Panc1 (cell line): ENCODE measurements at regions not wholly inside any gene's neighbourhood (a gene's known extent, or its start where the extent isn't known, plus 50 kb on each side); places are given as distances from the start of the nearest gene placed in this dataset.

Experiments used
- ATAC-seq: fragments of 200-7000 bp; cut with Tn5 transposase; 2 replicates; pipeline ENCODE4 v1.9.1; 2020; ENCODE audit warnings: mild to moderate bottlenecking, moderate library complexity
- BruUV-seq: library from RNA; stranded (reverse); fragments of 400-500 nt; replicated peaks from 2 replicates; lab custom pipeline; 2021; lab: Mats Ljungman, UMichigan
- CTCF ChIA-PET: fragments of 300-600 bp; sonication (Branson Sonifier 250); formaldehyde crosslinking; loops from one replicate; lab custom pipeline; 2022; ENCODE audit warnings: antibody characterized with exemption; lab: Charles Lee
- POLR2A ChIA-PET: fragments of 300-600 bp; sonication (Branson Sonifier 250); formaldehyde crosslinking; loops from one replicate; lab custom pipeline; 2022; ENCODE audit warnings: antibody characterized with exemption; lab: Charles Lee
- DNase-seq: peaks from one replicate; pipeline ENCODE4 v3.0.0-alpha.2; 2010; ENCODE audit warnings: low read depth, low spot score
- H3K27ac ChIP-seq: 2 replicates; pipeline ENCODE4 v1.5.1; 2011; ENCODE audit warnings: mild to moderate bottlenecking, low read length, inconsistent platforms
- H3K27me3 ChIP-seq: fragments of 200-500 bp; sonication (Bioruptor generic); 2 replicates; pipeline ENCODE4 v1.6.0; 2014; ENCODE audit warnings: low read length, inconsistent platforms; ENCODE audit not compliant: control insufficient read depth, insufficient read depth
- H3K36me3 ChIP-seq: fragments of 200-500 bp; sonication (Bioruptor generic); 2 replicates; pipeline ENCODE4 v1.5.1; 2014; ENCODE audit warnings: inconsistent platforms, mild to moderate bottlenecking, low read length, moderate library complexity; ENCODE audit not compliant: control insufficient read depth, insufficient read depth
- H3K4me1 ChIP-seq: 2 replicates; pipeline ENCODE4 v1.5.1; 2011; ENCODE audit warnings: inconsistent platforms, mild to moderate bottlenecking, low read length, moderate library complexity; ENCODE audit not compliant: control insufficient read depth, insufficient read depth
- H3K4me3 ChIP-seq, 2 experiments: 2 replicates each; pipeline ENCODE4 v1.5.1; 2011 to 2012; ENCODE audit warnings: low read depth in 2 of 2, low read length in 2 of 2, mild to moderate bottlenecking in 2 of 2, inconsistent platforms in 1 of 2, moderate library complexity in 1 of 2
- H3K9me3 ChIP-seq: fragments of 200-500 bp; sonication (Bioruptor generic); 2 replicates; pipeline ENCODE4 v1.5.1; 2014; ENCODE audit warnings: low read depth, mild to moderate bottlenecking, inconsistent platforms, low read length, moderate library complexity; ENCODE audit not compliant: control insufficient read depth, insufficient read depth
- CTCF ChIP-seq: fragments of 450-650 bp; IDR thresholded peaks from 2 replicates; pipeline ENCODE4 v1.5.1; 2017; ENCODE audit warnings: mild to moderate bottlenecking
- POLR2AphosphoS5 ChIP-seq: IDR thresholded peaks from 2 replicates; pipeline ENCODE4 v1.6.1; 2012; ENCODE audit warnings: mild to moderate bottlenecking, low read depth, low read length, moderate library complexity
- REST ChIP-seq, 2 experiments: IDR thresholded peaks; 2 replicates each; pipeline ENCODE4 v1.6.1; 2011 to 2012; ENCODE audit warnings: low read depth in 2 of 2, control low read depth in 1 of 2, low read length in 1 of 2, mild to moderate bottlenecking in 1 of 2, moderate library complexity in 1 of 2; ENCODE audit not compliant: insufficient read depth in 1 of 2
- SIN3A ChIP-seq: IDR thresholded peaks from 2 replicates; pipeline ENCODE4 v1.6.1; 2012; ENCODE audit warnings: low read depth, mild to moderate bottlenecking, low read length, moderate library complexity, borderline replicate concordance; ENCODE audit not compliant: insufficient read depth
- TCF7L2 ChIP-seq: IDR thresholded peaks from 2 replicates; pipeline ENCODE4 v1.6.1; 2011; ENCODE audit warnings: mild to moderate bottlenecking, low read depth, low read length, inconsistent platforms
- in situ Hi-C: cut with HindIII; loops from 2 replicates; pipeline ENCODE4 v1.10.0; 2016; ENCODE audit warnings: low sequenced_read_pairs, low pct_unique_long_range_greater_than_20kb
- intact Hi-C: fragments of 100-400 bp; cut with micrococcal nuclease; formaldehyde crosslinking; loops from one replicate; pipeline ENCODE4 v1.10.0; 2022; ENCODE audit not compliant: unreplicated experiment

- H3K4me1 ChIP-seq, result no peaks in the 10 kb centered on the region; the same call in 1 of the 2 replicates
- no peaks in the 10 kb centered on the region for H3K36me3 ChIP-seq
- DNase-seq, result no peak
- H3K27me3 ChIP-seq, result no peaks in the 10 kb centered on the region
- TF ChIP-seq SIN3A (no peak), CTCF (no peak), REST (IDR thresholded peaks at IDR 0.05; ENCODE audit: insufficient read depth in 1 of 2, low read depth in 2 of 2, low read length in 1 of 2) (no peak), TCF7L2 (no peak), POLR2AphosphoS5 (no peak)
- H3K4me3 ChIP-seq, result no peak overlapping the region
- no peak overlapping the region for H3K27ac ChIP-seq
- no TSS peak for BruUV-seq
- in situ Hi-C loops (no loop called here), intact Hi-C loops (no loop called here)
- H3K9me3 ChIP-seq, result no peaks in the 10 kb centered on the region
- ChIA-PET POLR2A (no interaction called here), CTCF (no interaction called here)
- no peak for ATAC-seq
These were observed 51.9 kb upstream of the SPDL1 start for GRCh38 chr5:169531631-169532030.

- no peak overlapping the region for H3K4me3 ChIP-seq
- no peaks in the 10 kb centered on the region; the same call in 1 of the 2 replicates for H3K4me1 ChIP-seq
- ATAC-seq (no peak), DNase-seq (no peak)
- H3K36me3 ChIP-seq, result no peaks in the 10 kb centered on the region
- no peaks in the 10 kb centered on the region for H3K9me3 ChIP-seq
- H3K27ac ChIP-seq, result no peak overlapping the region
- intact Hi-C loops (no loop called here), in situ Hi-C loops (no loop called here)
- ChIA-PET CTCF (no interaction called here), POLR2A (no interaction called here)
- no peaks in the 10 kb centered on the region for H3K27me3 ChIP-seq
- no TSS peak for BruUV-seq
- TF ChIP-seq SIN3A, result no peak
- TF ChIP-seq REST (IDR thresholded peaks at IDR 0.05; ENCODE audit: insufficient read depth in 1 of 2, low read depth in 2 of 2, low read length in 1 of 2), result no peak
- TF ChIP-seq POLR2AphosphoS5, result no peak
- no peak for TF ChIP-seq TCF7L2
- no peak for TF ChIP-seq CTCF
These were observed 55.7 kb upstream of the SPDL1 start for GRCh38 chr5:169527863-169528262.
